K562 (cell line): ENCODE measurements at regions not wholly inside any gene's neighbourhood (a gene's known extent, or its start where the extent isn't known, plus 50 kb on each side); places are given as distances from the start of the nearest gene placed in this dataset.

Experiments
- CBX1 ChIP-seq: sonication (generic); IDR thresholded peaks from 2 replicates; pipeline ENCODE4 v1.6.1; 2016; ENCODE audit warnings: antibody characterized with exemption, low read depth, mild to moderate bottlenecking
- REST ChIP-seq, 2 experiments: fragments of 450-650 bp; formaldehyde crosslinking in 1 of 2; IDR thresholded peaks; 2 replicates each; pipeline versions ENCODE4 v1.4.0 to v1.6.1; 2014 to 2020; ENCODE audit warnings: mild to moderate bottlenecking in 2 of 2, borderline replicate concordance in 1 of 2, low read depth in 1 of 2
- TF ChIP-seq, protein P1 (sequence below): IDR thresholded peaks from 2 replicates; pipeline ENCODE4 v1.6.1; 2011; ENCODE audit warnings: borderline replicate concordance, low read depth, mild to moderate bottlenecking, moderate library complexity, low read length; ENCODE audit not compliant: insufficient read depth, poor library complexity, severe bottlenecking

- TF ChIP-seq REST (IDR thresholded peaks at IDR 0.05; ENCODE audit: borderline replicate concordance): no peak
- TF ChIP-seq REST (CRISPR knock-in tag; IDR thresholded peaks at IDR 0.05; ENCODE audit: low read depth): no peak
- TF ChIP-seq, protein P1, sequence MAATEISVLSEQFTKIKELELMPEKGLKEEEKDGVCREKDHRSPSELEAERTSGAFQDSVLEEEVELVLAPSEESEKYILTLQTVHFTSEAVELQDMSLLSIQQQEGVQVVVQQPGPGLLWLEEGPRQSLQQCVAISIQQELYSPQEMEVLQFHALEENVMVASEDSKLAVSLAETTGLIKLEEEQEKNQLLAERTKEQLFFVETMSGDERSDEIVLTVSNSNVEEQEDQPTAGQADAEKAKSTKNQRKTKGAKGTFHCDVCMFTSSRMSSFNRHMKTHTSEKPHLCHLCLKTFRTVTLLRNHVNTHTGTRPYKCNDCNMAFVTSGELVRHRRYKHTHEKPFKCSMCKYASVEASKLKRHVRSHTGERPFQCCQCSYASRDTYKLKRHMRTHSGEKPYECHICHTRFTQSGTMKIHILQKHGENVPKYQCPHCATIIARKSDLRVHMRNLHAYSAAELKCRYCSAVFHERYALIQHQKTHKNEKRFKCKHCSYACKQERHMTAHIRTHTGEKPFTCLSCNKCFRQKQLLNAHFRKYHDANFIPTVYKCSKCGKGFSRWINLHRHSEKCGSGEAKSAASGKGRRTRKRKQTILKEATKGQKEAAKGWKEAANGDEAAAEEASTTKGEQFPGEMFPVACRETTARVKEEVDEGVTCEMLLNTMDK: no peak
- no peak for TF ChIP-seq CBX1
- TF ChIP-seq, all 486 proteins: peak for 4
These were observed 179.6 kb upstream of the SPRY1 start (continued) for GRCh38 chr4:123216946-123217345.
